ENCODE measurements at regions not wholly inside any gene's neighbourhood (a gene's known extent, or its start where the extent isn't known, plus 50 kb on each side); places are given as distances from the start of the nearest gene placed in this dataset.

- Histone ChIP-seq H3K9ac (ENCODE audit: insufficient read depth, low read depth, low read length) (no peak overlapping the region), H2AFZ (ENCODE audit: low read length) (no peak overlapping the region), H3K4me2 (ENCODE audit: low read depth, low read length) (no peak overlapping the region), H3K4me1 (ENCODE audit: insufficient read depth, low read length) (peaks cover 10% of the 10 kb centered on the region), H3K36me3 (replicated peaks in 1 of 2; ENCODE audit: control insufficient read depth in 1 of 2, insufficient read depth in 2 of 2, low read length in 2 of 2) (no peaks in the 10 kb centered on the region), H4K20me1 (ENCODE audit: insufficient read depth, low read length) (no peaks in the 10 kb centered on the region), H3K4me3 (replicated peaks in 1 of 3; ENCODE audit: insufficient read depth in 1 of 3, low read depth in 2 of 3, low read length in 3 of 3) (no peak overlapping the region), H3K27me3 (ENCODE audit: control insufficient read depth in 1 of 2, insufficient read depth in 2 of 2, low read length in 2 of 2) (no peaks in the 10 kb centered on the region; a peak in 1 of 5 replicates), H3K79me2 (ENCODE audit: insufficient read depth, low read length) (no peaks in the 10 kb centered on the region), H3K9me3 (ENCODE audit: low read length) (no peaks in the 10 kb centered on the region), H3K27ac (ENCODE audit: extremely low read length, insufficient read depth, low read length) (no peak overlapping the region)
- ChIA-PET POLR2A (no interaction called here), CTCF (ENCODE audit: low intra/inter-chr PET ratio, low total read pairs) (no interaction called here)
- FAIRE-seq (no peak), DNase-seq (ENCODE audit: low spot score) (no peak), ATAC-seq (no peak)
- WGBS (ENCODE audit: low lambda C conversion rate): 30% methylated on average over 6 of the region's 6 CpGs
- intact Hi-C loops (cut with micrococcal nuclease; ENCODE audit: unreplicated experiment): no loop called here
- TF ChIP-seq CBX2 (IDR thresholded peaks at IDR 0.05; ENCODE audit: low read depth, low read length) (peak; percentile 28; the same call in 1 of the 2 replicates), CBX2 (CRISPR knock-in tag; IDR thresholded peaks at IDR 0.05; ENCODE audit: low read depth) (no peak), ZNF7 (CRISPR knock-in tag; IDR thresholded peaks at IDR 0.05) (no peak), FOXC1 (CRISPR knock-in tag; IDR thresholded peaks at IDR 0.05; ENCODE audit: borderline replicate concordance) (no peak), SATB2 (CRISPR knock-in tag; IDR thresholded peaks at IDR 0.05) (no peak), RBFOX2 (IDR thresholded peaks at IDR 0.05; ENCODE audit: low read depth, low read length) (no peak), NBN (conservative IDR thresholded peaks at IDR 0.05) (no peak), EP300 (IDR thresholded peaks at IDR 0.05; ENCODE audit: low read depth in 2 of 2, low read length in 2 of 2) (no peak), EP300 (CRISPR knock-in tag; IDR thresholded peaks at IDR 0.05; ENCODE audit: borderline replicate concordance) (no peak), DMAP1 (CRISPR knock-in tag; IDR thresholded peaks at IDR 0.05) (no peak)
- in situ Hi-C loops (cut with HindIII; ENCODE audit: extremely low pct_ligation_motif_present, low pct_unique_long_range_greater_than_20kb): no loop called here
- no TSS peak for BruUV-seq (replicated peaks)
Observed at GRCh38 chr9:15086156-15086763, 176.0 kb upstream of the FREM1 start.

Data from HepG2 (cell line).